22Rv1 (cell line): ENCODE measurements at regions not wholly inside any gene's neighbourhood (a gene's known extent, or its start where the extent isn't known, plus 50 kb on each side); places are given as distances from the start of the nearest gene placed in this dataset.

Source experiments
- H3K27ac ChIP-seq: fragments of 450-650 bp; 2 replicates; pipeline ENCODE4 v1.5.1; 2017
- ZFX ChIP-seq: fragments of 450-650 bp; IDR thresholded peaks from 2 replicates; pipeline ENCODE4 v1.6.1; 2017; ENCODE audit warnings: antibody characterized with exemption, borderline replicate concordance
- TF ChIP-seq, protein P1 (sequence below): fragments of 450-650 bp; IDR thresholded peaks from 2 replicates; pipeline ENCODE4 v1.5.1; 2017; ENCODE audit warnings: mild to moderate bottlenecking

- TF ChIP-seq, protein P1, sequence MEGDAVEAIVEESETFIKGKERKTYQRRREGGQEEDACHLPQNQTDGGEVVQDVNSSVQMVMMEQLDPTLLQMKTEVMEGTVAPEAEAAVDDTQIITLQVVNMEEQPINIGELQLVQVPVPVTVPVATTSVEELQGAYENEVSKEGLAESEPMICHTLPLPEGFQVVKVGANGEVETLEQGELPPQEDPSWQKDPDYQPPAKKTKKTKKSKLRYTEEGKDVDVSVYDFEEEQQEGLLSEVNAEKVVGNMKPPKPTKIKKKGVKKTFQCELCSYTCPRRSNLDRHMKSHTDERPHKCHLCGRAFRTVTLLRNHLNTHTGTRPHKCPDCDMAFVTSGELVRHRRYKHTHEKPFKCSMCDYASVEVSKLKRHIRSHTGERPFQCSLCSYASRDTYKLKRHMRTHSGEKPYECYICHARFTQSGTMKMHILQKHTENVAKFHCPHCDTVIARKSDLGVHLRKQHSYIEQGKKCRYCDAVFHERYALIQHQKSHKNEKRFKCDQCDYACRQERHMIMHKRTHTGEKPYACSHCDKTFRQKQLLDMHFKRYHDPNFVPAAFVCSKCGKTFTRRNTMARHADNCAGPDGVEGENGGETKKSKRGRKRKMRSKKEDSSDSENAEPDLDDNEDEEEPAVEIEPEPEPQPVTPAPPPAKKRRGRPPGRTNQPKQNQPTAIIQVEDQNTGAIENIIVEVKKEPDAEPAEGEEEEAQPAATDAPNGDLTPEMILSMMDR: no peak
- no peak for TF ChIP-seq ZFX
- H3K27ac ChIP-seq: no peak overlapping the region
These were observed 120.2 kb upstream of the MARCKS start for GRCh38 chr6:113736978-113737377.

GRCh38 chr6:113739041-113739655 lies 118.0 kb upstream of the MARCKS start:
- TF ChIP-seq ZFX: no peak
- TF ChIP-seq, protein P1: no peak
- no peak overlapping the region for H3K27ac ChIP-seq

DNA sequence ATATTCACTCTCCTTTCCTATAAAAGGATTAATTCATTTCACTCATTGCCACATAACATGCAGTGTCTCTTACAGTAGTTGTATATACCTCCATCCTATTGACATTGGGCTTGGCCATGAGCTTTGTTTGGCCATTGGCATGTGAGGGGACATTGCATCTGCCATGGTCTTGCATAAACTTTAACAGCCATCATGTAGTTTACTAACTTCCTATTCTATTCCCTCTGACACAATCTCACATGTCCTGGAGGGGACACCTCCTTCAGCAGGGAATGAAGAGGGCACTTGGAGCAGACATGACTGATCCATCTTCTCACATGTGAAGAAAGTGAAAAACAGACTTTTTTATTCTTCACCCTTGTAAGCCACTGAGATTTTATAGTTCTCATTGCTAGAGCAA lies 115.5 kb upstream of the MARCKS start:
- H3K27ac ChIP-seq: no peak overlapping the region
- TF ChIP-seq, protein P1: no peak
- no peak for TF ChIP-seq ZFX

DNA sequence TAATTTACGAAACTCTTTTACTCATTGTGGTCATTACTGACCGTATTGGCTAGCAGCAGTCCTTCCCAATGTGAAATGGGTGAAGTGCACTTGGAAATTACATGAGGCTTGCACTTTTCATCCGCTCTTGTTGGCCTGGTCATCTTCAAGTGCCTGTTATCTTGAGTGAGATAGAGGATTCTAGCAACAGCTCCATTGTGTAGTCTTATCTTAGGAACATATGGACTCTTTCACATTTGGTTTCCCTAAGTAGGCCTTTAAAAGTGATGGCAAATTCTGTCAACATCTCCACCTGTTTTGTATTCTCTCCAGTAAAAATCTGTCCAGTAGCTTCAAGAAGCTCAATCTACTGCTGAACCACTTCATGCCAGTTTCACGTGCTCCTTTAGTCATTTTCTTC lies 114.8 kb upstream of the MARCKS start:
- TF ChIP-seq, protein P1: no peak
- TF ChIP-seq ZFX: no peak
- H3K27ac ChIP-seq: no peak overlapping the region

- TF ChIP-seq, protein P1: no peak
- TF ChIP-seq ZFX: no peak
- H3K27ac ChIP-seq: no peak overlapping the region
These were observed 112.3 kb upstream of the MARCKS start for GRCh38 chr6:113744861-113745260.

GRCh38 chr6:113750151-113750855 lies 106.8 kb upstream of the MARCKS start:
- H3K27ac ChIP-seq: no peak overlapping the region
- TF ChIP-seq, protein P1: no peak
- no peak for TF ChIP-seq ZFX

- TF ChIP-seq, protein P1: no peak
- no peak for TF ChIP-seq ZFX
- no peak overlapping the region for H3K27ac ChIP-seq
These were observed 102.9 kb upstream of the MARCKS start for GRCh38 chr6:113754291-113754690.
